Psoas muscle (tissue), 7 donors: ENCODE measurements at regions not wholly inside any gene's neighbourhood (a gene's known extent, or its start where the extent isn't known, plus 50 kb on each side); places are given as distances from the start of the nearest gene placed in this dataset.

Source experiments
- ATAC-seq, 4 donors: fragments of 200-7000 bp; cut with Tn5 transposase; one replicate each; pipeline ENCODE4 v1.9.1; 2020; ENCODE audit warnings: moderate library complexity in 3 of 4, mild to moderate bottlenecking in 2 of 4
- DNase-seq, 2 donors: peaks; one replicate each; pipeline ENCODE4 v3.0.0-alpha.2; 2020
- H3K27ac ChIP-seq: fragments of 200-600 bp; one replicate; pipeline ENCODE4 v1.8.0; 2022
- H3K27me3 ChIP-seq, 3 donors: fragments of 200-600 bp in 1 of 3; one replicate each; pipeline versions ENCODE4 v1.6.1 to v1.8.0; 2013 to 2022; ENCODE audit warnings: low read length in 2 of 3, mild to moderate bottlenecking in 2 of 3, moderate library complexity in 1 of 3; ENCODE audit not compliant: insufficient read depth in 3 of 3
- H3K36me3 ChIP-seq, 2 donors: fragments of 200-600 bp in 1 of 2; one replicate each; pipeline versions ENCODE4 v1.6.1 to v1.8.0; 2013 to 2022; ENCODE audit warnings: low read depth in 1 of 2, mild to moderate bottlenecking in 1 of 2, moderate library complexity in 1 of 2; ENCODE audit not compliant: insufficient read depth in 1 of 2
- H3K4me1 ChIP-seq: fragments of 200-600 bp; one replicate; pipeline ENCODE4 v1.8.0; 2022
- H3K4me3 ChIP-seq: fragments of 200-600 bp; one replicate; pipeline ENCODE4 v1.8.0; 2022; ENCODE audit warnings: mild to moderate bottlenecking
- H3K9me3 ChIP-seq: fragments of 200-600 bp; one replicate; pipeline ENCODE4 v1.8.0; 2022
- WGBS, 3 donors: extraction: QIAGEN DNeasy Blood & Tissue Kit; methylation state at CpG; one replicate each; pipeline versions ENCODE4 v1.1.6 to v1.1.7; 2013; 5-methylcytosine and 5-hydroxymethylcytosine counted together
- intact Hi-C, 2 donors: fragments of 100-400 bp; cut with DNase I; formaldehyde crosslinking; loops; one replicate each; pipeline versions ENCODE4 v1.11.0 to v1.14.2; 2022
- TF ChIP-seq, protein P1 (sequence below): fragments of 200-600 bp; IDR thresholded peaks from one replicate; pipeline ENCODE4 v1.8.0; 2022; ENCODE audit warnings: antibody characterized with exemption
- donor health status: healthy with polysubstance abuse.
- donor health status: DM: no; HTN: no; CAD: no; lungs with moderate emphysema.
- donor health status: Bipolar disorder and iron deficiency.
- donor health status: healthy.
- donor health status: DM: yes; HTN: yes; CAD: no.
- donor health status: DM: no; HTN: no; CAD: no.
- donor health status: DM: yes; HTN: yes; CAD: no.

DNA sequence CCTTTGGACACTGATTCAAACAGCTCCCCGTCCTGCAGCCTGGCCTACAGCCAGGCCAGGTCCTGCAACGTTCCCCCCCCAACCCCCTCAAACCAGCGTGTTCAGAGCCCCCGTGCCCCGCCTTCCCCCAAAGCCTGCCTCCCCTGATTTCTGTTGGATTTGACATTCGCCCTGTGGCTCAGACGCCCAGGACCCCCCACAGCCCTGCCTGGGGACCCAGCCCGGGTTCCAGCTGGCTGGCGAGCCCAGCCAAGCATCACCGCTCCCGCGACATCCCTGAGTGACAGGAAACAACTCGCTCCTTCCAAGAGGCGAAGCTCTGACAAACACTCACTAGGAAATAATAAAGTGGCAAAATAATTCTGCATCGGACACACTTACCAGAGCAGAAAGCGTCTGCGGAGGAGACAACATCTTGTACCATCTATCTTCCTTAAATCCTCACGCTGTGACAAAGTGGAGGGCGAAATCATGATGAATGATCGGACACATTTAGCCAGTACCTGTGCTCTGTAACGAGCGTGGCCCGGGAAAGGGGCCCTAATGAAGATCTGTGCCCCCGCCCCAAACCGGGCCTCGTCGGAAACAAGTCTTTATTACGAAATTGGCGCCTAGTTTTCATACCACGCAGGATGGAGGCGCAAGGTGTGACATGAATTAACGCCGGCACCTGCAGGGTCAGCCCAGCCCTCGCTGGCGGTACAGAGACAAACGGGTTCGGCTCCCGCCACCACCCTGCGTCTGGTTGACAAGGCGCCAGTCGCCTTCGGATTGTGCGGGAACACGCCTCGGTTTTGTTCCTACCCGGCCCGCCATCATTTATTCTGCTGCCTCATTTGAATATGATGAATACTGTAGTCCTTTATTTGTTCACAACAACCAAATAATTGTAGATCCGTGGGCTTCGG, 91.0 kb upstream of the MVB12B start:
- no peak overlapping the region for H3K4me3 ChIP-seq
- TF ChIP-seq, protein P1, sequence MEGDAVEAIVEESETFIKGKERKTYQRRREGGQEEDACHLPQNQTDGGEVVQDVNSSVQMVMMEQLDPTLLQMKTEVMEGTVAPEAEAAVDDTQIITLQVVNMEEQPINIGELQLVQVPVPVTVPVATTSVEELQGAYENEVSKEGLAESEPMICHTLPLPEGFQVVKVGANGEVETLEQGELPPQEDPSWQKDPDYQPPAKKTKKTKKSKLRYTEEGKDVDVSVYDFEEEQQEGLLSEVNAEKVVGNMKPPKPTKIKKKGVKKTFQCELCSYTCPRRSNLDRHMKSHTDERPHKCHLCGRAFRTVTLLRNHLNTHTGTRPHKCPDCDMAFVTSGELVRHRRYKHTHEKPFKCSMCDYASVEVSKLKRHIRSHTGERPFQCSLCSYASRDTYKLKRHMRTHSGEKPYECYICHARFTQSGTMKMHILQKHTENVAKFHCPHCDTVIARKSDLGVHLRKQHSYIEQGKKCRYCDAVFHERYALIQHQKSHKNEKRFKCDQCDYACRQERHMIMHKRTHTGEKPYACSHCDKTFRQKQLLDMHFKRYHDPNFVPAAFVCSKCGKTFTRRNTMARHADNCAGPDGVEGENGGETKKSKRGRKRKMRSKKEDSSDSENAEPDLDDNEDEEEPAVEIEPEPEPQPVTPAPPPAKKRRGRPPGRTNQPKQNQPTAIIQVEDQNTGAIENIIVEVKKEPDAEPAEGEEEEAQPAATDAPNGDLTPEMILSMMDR, result no peak
- no peaks in the 10 kb centered on the region for H3K36me3 ChIP-seq
- H3K27ac ChIP-seq, result no peak overlapping the region
- no peak for ATAC-seq
- H3K9me3 ChIP-seq, result no peaks in the 10 kb centered on the region
- no peak for DNase-seq
- WGBS, 3 donors, result 81 to 82% (median 82%) methylated on average over 49 of the region's 49 CpGs
- intact Hi-C loops, result no loop called here
- H3K27me3 ChIP-seq, result no peaks in the 10 kb centered on the region
- no peaks in the 10 kb centered on the region for H3K4me1 ChIP-seq

DNA sequence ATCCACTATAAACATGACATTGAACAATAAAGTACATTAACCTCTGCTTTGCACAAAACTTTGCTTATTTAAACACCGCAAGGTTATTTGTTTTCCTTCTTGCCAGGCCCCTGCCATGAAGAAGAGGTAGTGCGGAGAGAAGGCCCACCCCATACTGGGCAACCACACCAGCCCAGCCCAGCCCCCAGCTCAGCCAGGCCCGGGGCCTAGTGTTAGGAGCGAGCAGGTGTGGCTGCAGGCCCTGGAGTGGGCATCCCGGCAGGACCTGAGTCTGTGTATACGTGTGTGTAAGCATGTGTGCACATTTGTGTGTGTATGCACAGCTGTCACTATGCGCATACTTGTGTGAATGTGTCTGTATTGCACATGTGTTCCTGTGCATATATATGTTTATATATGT, 90.4 kb upstream of the MVB12B start:
- ATAC-seq, result no peak
- Histone ChIP-seq H3K36me3 (no peaks in the 10 kb centered on the region), H3K27ac (no peak overlapping the region), H3K4me1 (no peaks in the 10 kb centered on the region), H3K27me3 (no peaks in the 10 kb centered on the region), H3K9me3 (no peaks in the 10 kb centered on the region), H3K4me3 (no peak overlapping the region)
- TF ChIP-seq, protein P1, result no peak
- DNase-seq, result no peak
- intact Hi-C loops, result no loop called here
- WGBS, 3 donors, result 83 to 88% (median 86%) methylated on average over 7 of the region's 7 CpGs

DNA sequence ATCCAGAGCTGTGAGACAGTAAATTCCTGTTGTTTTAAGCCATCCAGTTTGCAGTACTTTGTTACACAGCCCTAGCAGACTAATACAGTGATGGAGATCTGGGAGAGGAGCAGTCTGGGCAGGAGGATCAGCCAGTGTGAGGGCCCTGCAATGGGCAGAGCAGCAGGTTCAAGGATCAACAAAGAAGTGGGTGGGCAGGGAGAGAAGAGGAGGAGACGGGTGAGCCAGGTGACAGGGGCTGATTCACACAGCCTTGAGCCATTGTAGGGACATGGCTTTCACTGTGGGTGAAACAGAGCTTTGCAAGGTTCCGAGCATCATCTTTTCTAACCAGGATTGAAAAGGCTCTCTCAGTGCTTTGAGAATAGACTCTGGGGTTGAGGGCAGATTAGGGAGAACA, 88.2 kb upstream of the MVB12B start:
- intact Hi-C loops, result no loop called here
- DNase-seq (no peak), ATAC-seq (no peak)
- Histone ChIP-seq H3K36me3 (no peaks in the 10 kb centered on the region), H3K4me1 (no peaks in the 10 kb centered on the region), H3K9me3 (peaks cover 5% of the 10 kb centered on the region), H3K27me3 (no peaks in the 10 kb centered on the region), H3K4me3 (no peak overlapping the region), H3K27ac (no peak overlapping the region)
- 72 to 88% (median 82%) methylated on average over 2 of the region's 2 CpGs for WGBS, 3 donors
- TF ChIP-seq, protein P1, result no peak

DNA sequence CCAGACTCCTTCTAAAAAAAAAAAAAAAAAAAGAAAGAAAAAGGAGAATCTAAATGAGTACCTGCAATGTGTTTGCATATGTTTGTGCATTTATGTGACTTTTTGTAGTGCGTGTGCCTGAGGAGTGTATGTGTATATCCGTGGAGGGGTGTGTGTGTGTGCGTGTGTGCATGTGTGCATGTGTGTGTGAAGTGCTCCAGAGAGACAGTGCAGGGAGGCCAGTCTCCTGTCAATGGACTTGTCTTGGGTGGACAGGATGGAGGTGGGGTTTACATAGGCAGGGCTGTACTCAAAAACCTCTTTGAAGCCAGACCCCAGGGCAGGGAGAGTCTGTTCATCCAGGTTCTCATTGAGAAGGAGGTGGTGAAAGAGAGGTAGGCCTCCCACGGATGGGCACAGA, 87.1 kb upstream of the MVB12B start:
- TF ChIP-seq, protein P1, result no peak
- intact Hi-C loops, result no loop called here
- H3K4me3 ChIP-seq, result no peak overlapping the region
- 91 to 94% (median 93%) methylated on average over 4 of the region's 4 CpGs for WGBS, 3 donors
- ATAC-seq (no peak), DNase-seq (no peak)
- H3K27ac ChIP-seq, result no peak overlapping the region
- H3K27me3 ChIP-seq, result no peaks in the 10 kb centered on the region
- no peaks in the 10 kb centered on the region for H3K36me3 ChIP-seq
- H3K9me3 ChIP-seq, result peaks cover 12% of the 10 kb centered on the region
- no peaks in the 10 kb centered on the region for H3K4me1 ChIP-seq
